ENCODE measurements at regions not wholly inside any gene's neighbourhood (a gene's known extent, or its start where the extent isn't known, plus 50 kb on each side); places are given as distances from the start of the nearest gene placed in this dataset.

GRCh38 chr4:65791111-65791811 is 121.0 kb upstream of the EPHA5 start:
- no peak for DNase-seq (ENCODE audit: low spot score)

GRCh38 chr4:65789805-65790204 is 119.5 kb upstream of the EPHA5 start:
- no peak for DNase-seq (ENCODE audit: low spot score)

DNA sequence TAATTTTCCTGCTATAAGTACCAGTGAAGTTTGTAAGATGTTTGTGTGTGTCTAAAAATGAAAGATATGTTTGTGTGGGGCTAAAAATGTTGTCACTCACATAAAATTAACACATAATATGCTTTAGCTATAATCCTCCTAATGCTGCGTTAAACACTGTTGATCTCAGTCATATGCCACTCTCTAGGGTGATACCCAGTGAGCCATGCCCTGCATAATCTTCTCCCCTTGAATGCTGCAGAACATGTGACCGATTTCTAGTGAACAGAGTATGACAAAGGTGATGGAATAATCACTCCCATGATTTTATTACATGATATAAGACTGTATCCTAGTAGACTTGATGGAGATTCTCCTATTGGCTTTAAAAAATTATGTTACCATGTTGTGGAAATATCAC is 119.1 kb upstream of the EPHA5 start:
- no peak for DNase-seq (ENCODE audit: low spot score)

DNA sequence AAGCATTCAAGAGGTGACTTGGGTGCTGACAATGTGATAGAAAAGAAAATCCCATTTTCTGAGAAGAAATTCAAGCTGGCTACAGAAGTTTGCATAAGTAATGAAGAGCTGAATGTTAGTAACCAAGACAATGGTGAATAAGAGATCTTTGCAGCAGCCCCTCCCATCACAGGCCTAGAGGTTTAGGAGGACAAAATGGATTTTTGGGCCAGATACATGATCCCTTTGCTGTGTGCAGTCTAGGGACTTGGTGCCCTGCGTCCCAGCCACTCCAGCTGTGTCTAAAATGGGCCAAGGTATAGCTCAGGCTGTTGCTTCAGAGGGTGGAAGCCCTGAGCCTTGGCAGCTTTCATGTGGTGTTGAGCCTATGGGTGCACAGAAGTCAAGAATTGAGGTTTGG is 107.0 kb upstream of the EPHA5 start:
- no peak for DNase-seq (ENCODE audit: low spot score)

DNA sequence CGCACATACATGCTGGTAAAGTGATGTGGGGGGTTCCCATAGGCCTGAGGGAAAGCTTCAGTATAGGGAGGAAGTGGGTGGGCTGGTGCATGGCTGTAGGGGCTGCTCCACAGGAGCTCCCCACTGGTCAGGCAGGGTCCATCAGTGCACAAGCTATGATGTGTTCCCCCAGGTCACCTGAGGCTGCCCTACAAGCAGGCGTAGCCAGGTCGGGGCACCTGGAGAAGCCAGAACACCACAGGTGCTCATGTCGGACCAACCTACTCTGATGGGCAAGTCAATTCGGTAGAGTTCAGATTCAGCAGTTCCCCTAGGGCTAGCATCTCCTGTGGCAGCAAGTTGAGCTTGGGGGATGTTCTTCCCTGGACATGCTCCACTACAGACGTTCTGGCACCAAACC is 103.3 kb upstream of the EPHA5 start:
- no peak for DNase-seq (ENCODE audit: low spot score)

DNA sequence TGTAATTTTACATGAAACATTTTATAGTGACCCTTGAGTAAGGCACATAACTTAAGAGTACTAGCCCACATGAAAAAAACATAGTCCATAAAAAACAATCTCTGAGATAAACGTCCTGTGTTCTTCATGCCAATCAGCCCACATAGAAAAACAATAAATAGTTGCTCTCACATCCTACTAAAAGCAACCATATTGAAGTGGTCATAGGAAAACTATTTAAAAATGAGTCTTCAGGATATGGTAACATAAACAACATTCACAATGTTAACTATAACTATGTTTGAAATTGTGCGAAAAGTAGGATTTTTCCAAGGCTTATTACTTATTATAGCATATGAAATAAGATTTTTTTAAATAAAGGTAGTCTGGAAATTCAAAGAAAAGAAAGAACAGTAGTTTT is 77.1 kb upstream of the EPHA5 start:
- DNase-seq (ENCODE audit: low spot score) = no peak

DNA sequence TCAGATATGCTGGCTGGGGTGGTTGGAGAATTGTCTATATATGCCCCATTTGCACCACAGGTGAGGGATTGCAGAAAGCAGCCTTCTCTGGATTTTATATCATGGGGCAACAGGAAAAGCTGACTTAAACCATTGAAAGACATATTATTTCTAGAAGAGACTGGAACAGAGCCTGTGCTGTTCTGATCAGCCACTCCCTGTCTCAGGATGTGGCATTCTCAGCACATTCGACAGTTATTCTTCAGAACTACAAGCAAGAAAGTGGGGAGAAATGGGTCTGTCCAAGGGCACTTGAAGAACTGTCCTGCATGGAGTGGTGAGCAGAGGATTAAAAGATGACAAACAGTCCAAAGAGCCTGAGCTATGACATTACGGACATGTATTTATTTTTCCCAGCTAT is 67.8 kb upstream of the EPHA5 start:
- no peak for DNase-seq (ENCODE audit: low spot score)

DNA sequence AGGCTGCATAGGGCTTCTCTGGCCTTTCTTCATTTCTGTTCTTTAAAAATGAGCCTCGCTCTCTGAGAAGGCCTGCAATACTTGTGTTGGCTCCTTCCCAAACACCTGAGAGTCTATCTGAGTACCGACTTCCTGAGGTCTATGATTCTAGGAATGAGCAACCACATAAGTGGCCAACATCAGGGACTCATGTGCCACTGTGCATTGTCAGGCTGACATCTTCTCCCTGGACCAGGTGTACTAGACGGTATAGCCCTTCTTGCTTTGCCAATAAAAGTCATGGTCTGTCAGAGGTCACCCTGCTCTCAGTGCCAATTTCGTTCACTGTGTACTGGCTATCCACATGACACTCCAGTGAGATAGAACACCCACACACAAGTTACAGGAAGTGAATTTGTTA is 67.4 kb upstream of the EPHA5 start:
- no peak for DNase-seq (ENCODE audit: low spot score)

GRCh38 chr4:65724973-65725372 is 54.7 kb upstream of the EPHA5 start:
- DNase-seq (ENCODE audit: low spot score) = no peak

Data from mucosa of gallbladder (tissue), 1 donor.